AG09309 (cell line): ENCODE measurements at regions not wholly inside any gene's neighbourhood (a gene's known extent, or its start where the extent isn't known, plus 50 kb on each side); places are given as distances from the start of the nearest gene placed in this dataset.

Source experiments
- DNase-seq: peaks from one replicate; pipeline ENCODE4 v3.0.0-alpha.2; 2010; ENCODE audit warnings: low read depth
- H3K4me3 ChIP-seq: 2 replicates; pipeline ENCODE4 v1.5.1; 2011; ENCODE audit warnings: mild to moderate bottlenecking, low read depth, low read length, moderate library complexity; ENCODE audit not compliant: control insufficient read depth
- TF ChIP-seq, protein P1 (sequence below): IDR thresholded peaks from 2 replicates; pipeline ENCODE4 v1.5.1; 2011; ENCODE audit warnings: mild to moderate bottlenecking, low read depth, low read length, inconsistent platforms; ENCODE audit not compliant: insufficient read depth, control insufficient read depth; ENCODE audit errors: missing control alignments

DNA sequence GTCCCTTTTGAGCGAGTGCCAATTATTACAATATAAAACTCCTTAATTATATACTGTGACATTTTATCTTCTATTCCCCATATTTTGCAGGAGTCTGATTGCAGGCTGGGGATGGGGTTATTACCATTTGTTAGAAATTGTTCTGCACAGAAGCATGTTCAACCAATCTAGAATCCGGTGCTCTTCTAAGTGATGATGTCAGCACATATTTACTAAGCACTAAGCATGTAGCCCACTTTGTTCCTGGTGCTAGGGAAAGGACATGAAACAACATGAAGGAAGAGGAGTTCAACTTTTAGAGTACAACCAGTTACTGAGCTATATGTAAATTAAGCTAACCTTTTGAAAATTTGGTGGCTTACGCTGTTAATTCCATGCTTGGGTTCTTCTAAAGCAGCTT, 52.8 kb upstream of the IL1RAPL2 start:
- DNase-seq = no peak
- TF ChIP-seq, protein P1, sequence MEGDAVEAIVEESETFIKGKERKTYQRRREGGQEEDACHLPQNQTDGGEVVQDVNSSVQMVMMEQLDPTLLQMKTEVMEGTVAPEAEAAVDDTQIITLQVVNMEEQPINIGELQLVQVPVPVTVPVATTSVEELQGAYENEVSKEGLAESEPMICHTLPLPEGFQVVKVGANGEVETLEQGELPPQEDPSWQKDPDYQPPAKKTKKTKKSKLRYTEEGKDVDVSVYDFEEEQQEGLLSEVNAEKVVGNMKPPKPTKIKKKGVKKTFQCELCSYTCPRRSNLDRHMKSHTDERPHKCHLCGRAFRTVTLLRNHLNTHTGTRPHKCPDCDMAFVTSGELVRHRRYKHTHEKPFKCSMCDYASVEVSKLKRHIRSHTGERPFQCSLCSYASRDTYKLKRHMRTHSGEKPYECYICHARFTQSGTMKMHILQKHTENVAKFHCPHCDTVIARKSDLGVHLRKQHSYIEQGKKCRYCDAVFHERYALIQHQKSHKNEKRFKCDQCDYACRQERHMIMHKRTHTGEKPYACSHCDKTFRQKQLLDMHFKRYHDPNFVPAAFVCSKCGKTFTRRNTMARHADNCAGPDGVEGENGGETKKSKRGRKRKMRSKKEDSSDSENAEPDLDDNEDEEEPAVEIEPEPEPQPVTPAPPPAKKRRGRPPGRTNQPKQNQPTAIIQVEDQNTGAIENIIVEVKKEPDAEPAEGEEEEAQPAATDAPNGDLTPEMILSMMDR = no peak
- no peak overlapping the region for H3K4me3 ChIP-seq

DNA sequence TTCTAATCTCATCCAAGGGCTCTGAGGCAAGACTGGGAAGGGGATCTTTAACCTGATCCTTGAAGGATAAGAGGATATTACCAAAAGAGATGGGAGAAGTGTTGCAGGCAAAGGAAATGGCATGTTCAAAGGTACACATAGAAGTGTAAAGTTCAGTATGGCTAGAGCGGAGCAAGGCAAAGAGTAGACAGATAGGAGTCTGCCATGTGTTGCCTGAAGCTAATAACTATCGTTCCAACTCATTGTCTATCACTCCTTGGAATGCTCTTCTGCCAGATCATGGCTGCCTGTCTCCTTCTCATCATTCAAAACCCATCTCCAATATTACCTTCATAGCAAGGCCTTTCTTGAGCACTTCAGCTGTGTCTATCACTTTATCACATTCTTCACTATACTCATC, 55.2 kb upstream of the IL1RAPL2 start:
- no peak overlapping the region for H3K4me3 ChIP-seq
- no peak for DNase-seq
- TF ChIP-seq, protein P1 = no peak

DNA sequence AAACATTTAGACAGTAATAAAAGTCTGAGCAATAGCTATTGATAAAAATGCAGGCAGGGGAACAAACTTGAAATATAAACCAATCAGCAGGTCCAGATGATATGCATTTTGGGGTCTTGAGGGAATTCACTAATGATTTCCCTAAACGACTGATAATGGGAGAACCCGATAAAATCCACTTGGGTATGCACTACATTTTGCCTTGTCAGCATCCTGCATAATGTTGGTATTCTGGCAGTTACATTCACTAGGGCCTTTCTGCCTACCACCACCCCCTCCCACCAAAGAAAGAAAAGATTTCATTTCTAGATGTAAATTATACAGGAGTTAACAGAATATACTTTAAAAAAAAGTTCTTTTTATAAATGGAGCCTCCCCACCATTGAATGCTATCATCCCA, 63.5 kb upstream of the IL1RAPL2 start:
- H3K4me3 ChIP-seq = no peak overlapping the region
- DNase-seq = no peak
- TF ChIP-seq, protein P1 = no peak

DNA sequence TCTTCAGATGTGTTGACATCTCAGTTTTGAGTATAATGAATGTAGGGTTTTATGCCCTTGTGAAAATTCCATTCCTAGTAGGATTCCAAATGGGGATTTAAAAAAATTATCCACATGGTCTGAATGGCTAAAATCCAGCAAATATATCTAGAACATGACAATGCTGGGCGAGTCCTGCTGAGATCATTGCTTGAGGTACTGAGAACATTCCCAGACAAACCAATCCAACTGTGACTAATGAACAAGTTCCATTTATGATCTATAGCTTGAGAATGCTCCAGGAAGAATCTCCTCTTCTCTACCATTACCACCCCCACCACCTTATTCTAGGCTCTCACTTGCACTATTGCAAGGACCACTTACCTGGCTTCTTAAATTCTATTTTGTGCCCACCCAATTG, 77.2 kb upstream of the IL1RAPL2 start:
- no peak for DNase-seq
- TF ChIP-seq, protein P1 = no peak
- no peak overlapping the region for H3K4me3 ChIP-seq

DNA sequence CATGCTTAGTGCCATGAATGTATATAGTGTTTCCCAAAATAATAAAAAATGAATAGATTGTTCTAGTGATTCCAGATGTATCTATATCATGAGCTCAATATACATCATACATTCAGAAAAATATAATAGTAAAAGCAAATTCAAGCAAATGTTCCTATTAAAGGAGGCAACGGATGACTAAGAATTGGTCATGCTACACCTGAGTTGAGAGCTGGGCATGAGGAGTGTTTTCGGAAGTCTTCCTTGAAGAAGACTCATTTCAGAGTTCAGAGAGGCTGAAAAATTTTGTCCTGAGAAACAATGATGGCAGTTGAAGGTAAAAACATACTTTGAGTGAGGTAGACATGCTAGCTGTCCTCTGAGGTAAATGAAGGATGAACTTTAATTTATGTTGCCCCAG, 79.3 kb upstream of the IL1RAPL2 start:
- no peak for DNase-seq
- TF ChIP-seq, protein P1 = no peak
- no peak overlapping the region for H3K4me3 ChIP-seq

DNA sequence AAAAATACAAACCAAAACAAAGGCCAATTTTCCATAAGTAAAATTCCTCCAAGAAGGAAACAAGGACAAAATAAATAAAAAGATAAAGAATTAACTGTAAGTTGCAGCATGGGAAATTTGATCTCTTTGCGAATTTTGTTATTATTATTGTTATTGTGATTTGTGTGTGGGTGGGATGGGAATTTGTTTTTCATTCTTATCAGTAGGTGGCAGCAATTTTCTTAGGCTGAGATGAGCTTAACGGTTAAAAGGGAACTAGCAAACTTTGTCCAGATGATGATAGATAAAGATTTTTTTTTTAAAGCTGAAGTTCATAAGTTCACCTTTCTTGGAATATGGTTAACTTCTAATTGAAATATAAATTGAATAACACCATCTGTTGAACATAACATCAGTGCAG, 83.2 kb upstream of the IL1RAPL2 start:
- no peak overlapping the region for H3K4me3 ChIP-seq
- no peak for DNase-seq
- TF ChIP-seq, protein P1 = peak; percentile 25

DNA sequence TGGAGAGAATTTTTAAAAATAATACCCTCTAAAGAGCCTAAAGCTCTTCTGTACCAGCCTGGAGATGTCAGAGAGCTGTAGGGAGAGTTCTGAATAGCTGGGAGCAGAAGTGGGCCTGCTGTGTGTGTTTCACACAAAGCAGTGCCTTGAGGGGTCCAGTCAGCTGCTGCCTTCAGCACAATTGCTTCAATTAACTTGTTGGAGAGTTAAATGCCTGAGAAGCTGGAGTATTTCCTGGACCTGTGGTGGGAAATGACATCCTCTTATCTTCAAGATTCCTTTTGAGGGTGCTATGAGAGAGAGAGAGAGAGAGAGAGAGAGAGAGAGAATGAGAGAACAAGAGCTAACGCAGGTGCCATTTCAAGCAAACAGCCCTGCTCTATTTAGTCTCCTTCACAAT, 96.2 kb upstream of the IL1RAPL2 start:
- DNase-seq = no peak
- no peak overlapping the region for H3K4me3 ChIP-seq
- TF ChIP-seq, protein P1 = no peak
